ENCODE measurements at regions not wholly inside any gene's neighbourhood (a gene's known extent, or its start where the extent isn't known, plus 50 kb on each side); places are given as distances from the start of the nearest gene placed in this dataset.
"Not testable (repeated sequence)": the region's sequence is repeated elsewhere in the genome, so short reads cannot be mapped to it uniquely, and the experiment has no call there.

DNA sequence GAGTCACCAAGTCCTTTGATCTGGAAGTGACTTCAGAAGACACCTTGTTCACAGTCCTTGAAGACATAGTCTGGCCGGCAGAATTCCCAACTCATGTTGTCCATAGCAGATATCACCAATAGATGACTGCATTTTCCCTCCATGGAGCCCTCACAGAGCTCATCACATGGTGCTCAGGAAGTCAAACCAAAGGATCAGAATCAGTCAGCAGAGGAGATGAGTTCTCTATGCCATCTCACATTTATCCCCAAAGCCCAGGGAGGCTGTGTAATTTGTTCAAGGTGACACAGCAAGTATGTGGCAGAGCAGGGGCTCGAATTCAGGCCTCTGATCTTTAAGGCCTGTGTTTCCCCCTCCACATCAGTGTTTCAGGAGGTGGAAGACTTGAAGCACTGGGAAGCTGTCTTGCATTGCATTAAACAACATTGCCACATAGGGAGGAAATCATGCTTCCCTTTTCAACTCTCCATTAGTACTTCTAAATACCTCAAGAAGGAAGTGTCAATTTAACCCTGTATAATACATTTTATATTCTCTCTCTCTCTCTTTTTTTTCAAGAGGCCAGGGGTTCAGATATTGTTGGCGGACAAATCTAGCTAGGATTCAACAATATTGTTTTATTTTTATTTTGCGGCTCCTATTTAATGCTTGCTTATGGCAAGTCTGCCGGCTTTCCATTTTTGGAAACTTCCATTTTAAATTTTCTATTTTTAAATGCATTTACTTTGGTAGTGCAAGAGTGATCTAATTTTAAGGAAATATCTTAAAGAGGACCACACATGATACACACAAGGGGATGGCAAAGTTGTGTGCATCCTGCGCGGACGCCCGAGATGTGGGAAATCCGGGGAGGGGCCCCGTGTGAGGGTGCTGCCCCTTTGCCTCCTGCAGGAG is 61.9 kb downstream of the NPIPB5 start:
- not testable (repeated sequence) for TF ChIP-seq CTCF, POLR2A (IDR thresholded peaks at IDR 0.05)
